ENCODE measurements at regions not wholly inside any gene's neighbourhood (a gene's known extent, or its start where the extent isn't known, plus 50 kb on each side); places are given as distances from the start of the nearest gene placed in this dataset.

GRCh38 chr10:47184724-47185330 lies 115.2 kb upstream of the GDF10 start:
- TF ChIP-seq POLR2A (IDR thresholded peaks at IDR 0.05) (no peak), CTCF (IDR thresholded peaks at IDR 0.05) (no peak)
